ENCODE measurements at regions not wholly inside any gene's neighbourhood (a gene's known extent, or its start where the extent isn't known, plus 50 kb on each side); places are given as distances from the start of the nearest gene placed in this dataset.

GRCh38 chr2:193581807-193582206 is 1387.1 kb upstream of the TMEFF2 start:
- no peak overlapping the region for H3K27ac ChIP-seq (ENCODE audit: low read length)
- no peak overlapping the region for H3K4me3 ChIP-seq (ENCODE audit: low read length in 2 of 2)
- no peaks in the 10 kb centered on the region for H3K27me3 ChIP-seq (ENCODE audit: control insufficient read depth in 1 of 2, insufficient read depth in 2 of 2, low read length in 2 of 2)
- no peaks in the 10 kb centered on the region for H3K9me3 ChIP-seq (ENCODE audit: control insufficient read depth in 2 of 2, low read length in 2 of 2)
- H3K9ac ChIP-seq (ENCODE audit: low read length in 2 of 2), result no peak overlapping the region
- no peaks in the 10 kb centered on the region for H3K4me1 ChIP-seq (ENCODE audit: control insufficient read depth, insufficient read depth, low read length)
- H3K36me3 ChIP-seq (ENCODE audit: control insufficient read depth in 2 of 2, insufficient read depth in 2 of 2, low read length in 2 of 2), result no peaks in the 10 kb centered on the region

- Histone ChIP-seq H3K4me1 (ENCODE audit: control insufficient read depth, insufficient read depth, low read length) (no peaks in the 10 kb centered on the region), H3K27ac (ENCODE audit: low read length) (no peak overlapping the region), H3K27me3 (ENCODE audit: control insufficient read depth in 1 of 2, insufficient read depth in 2 of 2, low read length in 2 of 2) (no peaks in the 10 kb centered on the region), H3K36me3 (ENCODE audit: control insufficient read depth in 2 of 2, insufficient read depth in 2 of 2, low read length in 2 of 2) (no peaks in the 10 kb centered on the region), H3K4me3 (ENCODE audit: low read length in 2 of 2) (no peak overlapping the region), H3K9ac (ENCODE audit: low read length in 2 of 2) (no peak overlapping the region), H3K9me3 (ENCODE audit: control insufficient read depth in 2 of 2, low read length in 2 of 2) (no peaks in the 10 kb centered on the region)
Observed at GRCh38 chr2:193580176-193580950, 1385.6 kb upstream of the TMEFF2 start.

- no peaks in the 10 kb centered on the region for H3K36me3 ChIP-seq (ENCODE audit: control insufficient read depth in 2 of 2, insufficient read depth in 2 of 2, low read length in 2 of 2)
- H3K27me3 ChIP-seq (ENCODE audit: control insufficient read depth in 1 of 2, insufficient read depth in 2 of 2, low read length in 2 of 2), result no peaks in the 10 kb centered on the region
- H3K9ac ChIP-seq (ENCODE audit: low read length in 2 of 2), result no peak overlapping the region
- H3K4me1 ChIP-seq (ENCODE audit: control insufficient read depth, insufficient read depth, low read length), result no peaks in the 10 kb centered on the region
- no peak overlapping the region for H3K4me3 ChIP-seq (ENCODE audit: low read length in 2 of 2)
- no peaks in the 10 kb centered on the region for H3K9me3 ChIP-seq (ENCODE audit: control insufficient read depth in 2 of 2, low read length in 2 of 2)
- no peak overlapping the region for H3K27ac ChIP-seq (ENCODE audit: low read length)
Observed at GRCh38 chr2:193566886-193567285, 1372.2 kb upstream of the TMEFF2 start.

GRCh38 chr2:193566276-193566675 is 1371.5 kb upstream of the TMEFF2 start:
- no peak overlapping the region for H3K9ac ChIP-seq (ENCODE audit: low read length in 2 of 2)
- no peak overlapping the region for H3K27ac ChIP-seq (ENCODE audit: low read length)
- H3K36me3 ChIP-seq (ENCODE audit: control insufficient read depth in 2 of 2, insufficient read depth in 2 of 2, low read length in 2 of 2), result no peaks in the 10 kb centered on the region
- H3K9me3 ChIP-seq (ENCODE audit: control insufficient read depth in 2 of 2, low read length in 2 of 2), result no peaks in the 10 kb centered on the region
- H3K4me3 ChIP-seq (ENCODE audit: low read length in 2 of 2), result no peak overlapping the region
- no peaks in the 10 kb centered on the region for H3K27me3 ChIP-seq (ENCODE audit: control insufficient read depth in 1 of 2, insufficient read depth in 2 of 2, low read length in 2 of 2)
- no peaks in the 10 kb centered on the region for H3K4me1 ChIP-seq (ENCODE audit: control insufficient read depth, insufficient read depth, low read length)

GRCh38 chr2:193562031-193562430 is 1367.3 kb upstream of the TMEFF2 start:
- Histone ChIP-seq H3K4me3 (ENCODE audit: low read length in 2 of 2) (no peak overlapping the region), H3K27ac (ENCODE audit: low read length) (no peak overlapping the region), H3K4me1 (ENCODE audit: control insufficient read depth, insufficient read depth, low read length) (no peaks in the 10 kb centered on the region), H3K9ac (ENCODE audit: low read length in 2 of 2) (no peak overlapping the region), H3K9me3 (ENCODE audit: control insufficient read depth in 2 of 2, low read length in 2 of 2) (no peaks in the 10 kb centered on the region), H3K36me3 (ENCODE audit: control insufficient read depth in 2 of 2, insufficient read depth in 2 of 2, low read length in 2 of 2) (no peaks in the 10 kb centered on the region), H3K27me3 (ENCODE audit: control insufficient read depth in 1 of 2, insufficient read depth in 2 of 2, low read length in 2 of 2) (no peaks in the 10 kb centered on the region)

- Histone ChIP-seq H3K27me3 (ENCODE audit: control insufficient read depth in 1 of 2, insufficient read depth in 2 of 2, low read length in 2 of 2) (no peaks in the 10 kb centered on the region), H3K4me1 (ENCODE audit: control insufficient read depth, insufficient read depth, low read length) (no peaks in the 10 kb centered on the region), H3K36me3 (ENCODE audit: control insufficient read depth in 2 of 2, insufficient read depth in 2 of 2, low read length in 2 of 2) (no peaks in the 10 kb centered on the region)
Observed at GRCh38 chr2:193561054-193561453, 1366.3 kb upstream of the TMEFF2 start.

GRCh38 chr2:193556766-193557470 is 1362.2 kb upstream of the TMEFF2 start:
- H3K4me1 ChIP-seq (ENCODE audit: control insufficient read depth, insufficient read depth, low read length), result no peaks in the 10 kb centered on the region
- H3K27ac ChIP-seq (ENCODE audit: low read length), result no peak overlapping the region
- H3K27me3 ChIP-seq (ENCODE audit: control insufficient read depth in 1 of 2, insufficient read depth in 2 of 2, low read length in 2 of 2), result no peaks in the 10 kb centered on the region
- H3K9ac ChIP-seq (ENCODE audit: low read length in 2 of 2), result no peak overlapping the region
- no peaks in the 10 kb centered on the region for H3K9me3 ChIP-seq (ENCODE audit: control insufficient read depth in 2 of 2, low read length in 2 of 2)
- H3K36me3 ChIP-seq (ENCODE audit: control insufficient read depth in 2 of 2, insufficient read depth in 2 of 2, low read length in 2 of 2), result no peaks in the 10 kb centered on the region
- H3K4me3 ChIP-seq (ENCODE audit: low read length in 2 of 2), result no peak overlapping the region

More at GRCh38 chr2:193561054-193561453, 1366.3 kb upstream of the TMEFF2 start:
- Histone ChIP-seq H3K4me3 (ENCODE audit: low read length in 2 of 2) (no peak overlapping the region), H3K27ac (ENCODE audit: low read length) (no peak overlapping the region), H3K9me3 (ENCODE audit: control insufficient read depth in 2 of 2, low read length in 2 of 2) (no peaks in the 10 kb centered on the region), H3K9ac (ENCODE audit: low read length in 2 of 2) (no peak overlapping the region)

- Histone ChIP-seq H3K36me3 (ENCODE audit: control insufficient read depth in 2 of 2, insufficient read depth in 2 of 2, low read length in 2 of 2) (no peaks in the 10 kb centered on the region), H3K4me1 (ENCODE audit: control insufficient read depth, insufficient read depth, low read length) (no peaks in the 10 kb centered on the region), H3K27ac (ENCODE audit: low read length) (no peak overlapping the region), H3K27me3 (ENCODE audit: control insufficient read depth in 1 of 2, insufficient read depth in 2 of 2, low read length in 2 of 2) (no peaks in the 10 kb centered on the region), H3K9me3 (ENCODE audit: control insufficient read depth in 2 of 2, low read length in 2 of 2) (peaks cover 0 to 4% of the 10 kb centered on the region in 2 donors), H3K9ac (ENCODE audit: low read length in 2 of 2) (no peak overlapping the region), H3K4me3 (ENCODE audit: low read length in 2 of 2) (no peak overlapping the region)
Observed at GRCh38 chr2:193549661-193550060, 1354.9 kb upstream of the TMEFF2 start.

GRCh38 chr2:193542762-193543161 is 1348.0 kb upstream of the TMEFF2 start:
- peaks cover 0 to 6% of the 10 kb centered on the region in 2 donors for H3K9me3 ChIP-seq (ENCODE audit: control insufficient read depth in 2 of 2, low read length in 2 of 2)

GRCh38 chr2:193539188-193539587 is 1344.5 kb upstream of the TMEFF2 start:
- no peaks in the 10 kb centered on the region for H3K36me3 ChIP-seq (ENCODE audit: control insufficient read depth in 2 of 2, insufficient read depth in 2 of 2, low read length in 2 of 2)
- peaks cover 0 to 6% of the 10 kb centered on the region in 2 donors for H3K9me3 ChIP-seq (ENCODE audit: control insufficient read depth in 2 of 2, low read length in 2 of 2)
- no peak overlapping the region for H3K4me3 ChIP-seq (ENCODE audit: low read length in 2 of 2)
- no peaks in the 10 kb centered on the region for H3K4me1 ChIP-seq (ENCODE audit: control insufficient read depth, insufficient read depth, low read length)
- no peak overlapping the region for H3K9ac ChIP-seq (ENCODE audit: low read length in 2 of 2)
- H3K27ac ChIP-seq (ENCODE audit: low read length), result no peak overlapping the region
- no peaks in the 10 kb centered on the region for H3K27me3 ChIP-seq (ENCODE audit: control insufficient read depth in 1 of 2, insufficient read depth in 2 of 2, low read length in 2 of 2)

More at GRCh38 chr2:193542762-193543161, 1348.0 kb upstream of the TMEFF2 start:
- Histone ChIP-seq H3K9ac (ENCODE audit: low read length in 2 of 2) (no peak overlapping the region), H3K27me3 (ENCODE audit: control insufficient read depth in 1 of 2, insufficient read depth in 2 of 2, low read length in 2 of 2) (no peaks in the 10 kb centered on the region), H3K4me1 (ENCODE audit: control insufficient read depth, insufficient read depth, low read length) (no peaks in the 10 kb centered on the region), H3K4me3 (ENCODE audit: low read length in 2 of 2) (no peak overlapping the region), H3K27ac (ENCODE audit: low read length) (no peak overlapping the region), H3K36me3 (ENCODE audit: control insufficient read depth in 2 of 2, insufficient read depth in 2 of 2, low read length in 2 of 2) (no peaks in the 10 kb centered on the region)

GRCh38 chr2:193538061-193538460 is 1343.3 kb upstream of the TMEFF2 start:
- Histone ChIP-seq H3K9me3 (ENCODE audit: control insufficient read depth in 2 of 2, low read length in 2 of 2) (peaks cover 0 to 6% of the 10 kb centered on the region in 2 donors), H3K36me3 (ENCODE audit: control insufficient read depth in 2 of 2, insufficient read depth in 2 of 2, low read length in 2 of 2) (no peaks in the 10 kb centered on the region), H3K4me1 (ENCODE audit: control insufficient read depth, insufficient read depth, low read length) (no peaks in the 10 kb centered on the region), H3K4me3 (ENCODE audit: low read length in 2 of 2) (no peak overlapping the region), H3K9ac (ENCODE audit: low read length in 2 of 2) (no peak overlapping the region), H3K27me3 (ENCODE audit: control insufficient read depth in 1 of 2, insufficient read depth in 2 of 2, low read length in 2 of 2) (no peaks in the 10 kb centered on the region), H3K27ac (ENCODE audit: low read length) (no peak overlapping the region)

Data from stomach smooth muscle (tissue), 2 donors.